ENCODE measurements at regions not wholly inside any gene's neighbourhood (a gene's known extent, or its start where the extent isn't known, plus 50 kb on each side); places are given as distances from the start of the nearest gene placed in this dataset.

DNA sequence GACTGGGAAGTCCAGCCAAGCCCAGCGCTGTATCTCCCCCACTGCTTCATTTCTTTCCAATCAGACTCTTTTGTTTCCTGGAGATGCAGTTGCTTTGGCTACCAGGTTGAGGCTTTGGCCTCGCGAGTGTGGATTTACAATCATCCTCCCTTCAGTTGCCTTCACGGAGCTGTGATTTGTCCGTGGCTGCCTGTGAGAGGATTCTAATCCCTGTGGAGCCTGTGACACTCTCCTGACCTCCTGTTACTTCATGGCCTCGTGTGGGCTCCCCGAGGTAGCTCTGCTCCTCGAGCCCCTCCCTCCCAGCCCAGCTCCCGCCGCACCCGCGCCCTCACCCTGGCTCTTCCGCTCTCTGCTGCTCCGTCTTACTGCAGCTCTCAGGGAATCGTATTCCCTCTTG, 107.2 kb upstream of the STC2 start:
- no peaks in the 10 kb centered on the region for H3K27me3 ChIP-seq
- H3K4me3 ChIP-seq = no peak overlapping the region
- H3K4me1 ChIP-seq = no peaks in the 10 kb centered on the region
- TF ChIP-seq, protein P1, sequence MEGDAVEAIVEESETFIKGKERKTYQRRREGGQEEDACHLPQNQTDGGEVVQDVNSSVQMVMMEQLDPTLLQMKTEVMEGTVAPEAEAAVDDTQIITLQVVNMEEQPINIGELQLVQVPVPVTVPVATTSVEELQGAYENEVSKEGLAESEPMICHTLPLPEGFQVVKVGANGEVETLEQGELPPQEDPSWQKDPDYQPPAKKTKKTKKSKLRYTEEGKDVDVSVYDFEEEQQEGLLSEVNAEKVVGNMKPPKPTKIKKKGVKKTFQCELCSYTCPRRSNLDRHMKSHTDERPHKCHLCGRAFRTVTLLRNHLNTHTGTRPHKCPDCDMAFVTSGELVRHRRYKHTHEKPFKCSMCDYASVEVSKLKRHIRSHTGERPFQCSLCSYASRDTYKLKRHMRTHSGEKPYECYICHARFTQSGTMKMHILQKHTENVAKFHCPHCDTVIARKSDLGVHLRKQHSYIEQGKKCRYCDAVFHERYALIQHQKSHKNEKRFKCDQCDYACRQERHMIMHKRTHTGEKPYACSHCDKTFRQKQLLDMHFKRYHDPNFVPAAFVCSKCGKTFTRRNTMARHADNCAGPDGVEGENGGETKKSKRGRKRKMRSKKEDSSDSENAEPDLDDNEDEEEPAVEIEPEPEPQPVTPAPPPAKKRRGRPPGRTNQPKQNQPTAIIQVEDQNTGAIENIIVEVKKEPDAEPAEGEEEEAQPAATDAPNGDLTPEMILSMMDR (IDR thresholded peaks at IDR 0.05) = no peak
- no peak overlapping the region for H3K9ac ChIP-seq (ENCODE audit: low read depth in 2 of 2, low read length in 2 of 2)
- no peaks in the 10 kb centered on the region for H3K9me3 ChIP-seq
- intact Hi-C loops (cut with DNase I) = no loop called here
- H3K27ac ChIP-seq = no peak overlapping the region
- DNase-seq = no peak
- no peaks in the 10 kb centered on the region for H3K36me3 ChIP-seq

DNA sequence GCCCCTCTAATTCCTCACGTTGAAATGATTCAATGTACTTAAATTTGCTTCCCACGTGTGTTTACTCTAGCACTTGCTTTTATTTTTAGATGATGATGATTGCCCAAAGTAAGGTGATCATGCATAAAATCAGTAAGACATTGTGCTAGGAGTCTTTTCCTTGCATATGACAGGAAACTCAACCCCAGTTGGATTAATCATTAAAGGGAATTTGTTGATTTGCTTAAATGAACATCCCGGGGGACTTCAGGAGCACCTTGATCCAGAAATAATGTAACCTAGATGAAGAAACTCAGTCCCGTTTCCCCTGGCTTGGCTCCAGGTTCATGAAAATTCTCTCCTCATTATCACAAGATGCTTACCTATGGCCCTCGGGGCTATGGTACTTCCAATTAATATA, 106.1 kb upstream of the STC2 start:
- Histone ChIP-seq H3K4me3 (no peak overlapping the region), H3K27me3 (no peaks in the 10 kb centered on the region), H3K4me1 (no peaks in the 10 kb centered on the region), H3K27ac (no peak overlapping the region), H3K9ac (ENCODE audit: low read depth in 2 of 2, low read length in 2 of 2) (no peak overlapping the region), H3K9me3 (no peaks in the 10 kb centered on the region), H3K36me3 (no peaks in the 10 kb centered on the region)
- TF ChIP-seq, protein P1 (IDR thresholded peaks at IDR 0.05) = no peak
- DNase-seq = no peak
- intact Hi-C loops (cut with DNase I) = no loop called here

DNA sequence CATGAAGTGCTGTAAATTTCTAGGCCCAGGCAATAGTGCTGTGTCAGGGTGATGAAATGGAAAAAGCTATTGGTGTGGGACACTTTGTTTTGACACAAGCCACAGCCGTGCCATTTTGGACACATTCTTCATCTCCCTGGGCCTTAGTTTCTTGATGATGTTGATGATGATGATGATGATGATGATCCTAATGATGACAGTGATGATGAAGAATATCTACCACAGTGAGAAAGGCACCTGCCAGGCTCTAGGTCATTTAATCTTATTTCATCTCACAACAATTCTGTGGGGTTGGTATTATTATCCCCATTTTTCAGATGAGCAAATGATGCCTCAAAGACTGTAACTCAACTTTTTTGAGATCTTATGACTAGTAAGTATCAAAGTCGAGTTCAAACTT, 102.2 kb upstream of the STC2 start:
- TF ChIP-seq, protein P1 (IDR thresholded peaks at IDR 0.05) = no peak
- no peak for DNase-seq
- Histone ChIP-seq H3K4me3 (no peak overlapping the region), H3K27ac (no peak overlapping the region), H3K9ac (ENCODE audit: low read depth in 2 of 2, low read length in 2 of 2) (no peak overlapping the region), H3K9me3 (no peaks in the 10 kb centered on the region), H3K36me3 (no peaks in the 10 kb centered on the region), H3K4me1 (no peaks in the 10 kb centered on the region), H3K27me3 (no peaks in the 10 kb centered on the region)
- intact Hi-C loops (cut with DNase I) = no loop called here

DNA sequence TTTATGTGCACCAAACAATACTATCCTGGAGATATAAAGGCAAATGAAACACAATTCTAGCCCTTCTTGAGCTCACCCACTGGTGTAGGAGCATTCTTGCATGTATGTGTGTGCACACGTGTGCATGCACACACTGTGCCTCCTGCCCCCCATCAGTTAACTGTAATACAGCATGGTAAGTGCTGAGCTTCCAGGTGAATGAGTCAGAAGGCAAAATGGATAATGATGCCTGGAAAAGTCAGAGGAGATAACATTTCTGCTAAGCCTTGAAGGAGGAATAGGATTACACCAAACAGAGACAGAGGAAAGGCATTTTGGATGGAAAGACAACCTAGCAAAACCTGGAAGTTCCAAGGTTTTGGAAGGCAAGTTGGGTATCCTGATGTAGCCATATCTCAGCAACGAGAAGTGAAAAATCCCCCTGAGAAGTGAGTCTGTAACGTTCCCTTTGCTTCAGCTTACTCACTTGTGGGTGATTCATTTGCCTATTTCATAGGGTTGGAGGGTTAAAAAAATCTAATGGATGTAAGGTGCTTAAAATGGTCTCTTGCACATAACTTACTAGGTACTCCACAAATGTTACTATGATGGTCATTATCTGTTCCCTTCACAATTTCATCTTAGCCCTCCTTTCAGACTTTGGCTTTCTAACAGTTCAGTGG, 101.4 kb upstream of the STC2 start:
- Histone ChIP-seq H3K36me3 (no peaks in the 10 kb centered on the region), H3K4me3 (no peak overlapping the region), H3K27ac (no peak overlapping the region), H3K27me3 (no peaks in the 10 kb centered on the region), H3K9me3 (no peaks in the 10 kb centered on the region), H3K9ac (ENCODE audit: low read depth in 2 of 2, low read length in 2 of 2) (no peak overlapping the region), H3K4me1 (no peaks in the 10 kb centered on the region)
- intact Hi-C loops (cut with DNase I) = no loop called here
- TF ChIP-seq, protein P1 (IDR thresholded peaks at IDR 0.05) = no peak
- no peak for DNase-seq

DNA sequence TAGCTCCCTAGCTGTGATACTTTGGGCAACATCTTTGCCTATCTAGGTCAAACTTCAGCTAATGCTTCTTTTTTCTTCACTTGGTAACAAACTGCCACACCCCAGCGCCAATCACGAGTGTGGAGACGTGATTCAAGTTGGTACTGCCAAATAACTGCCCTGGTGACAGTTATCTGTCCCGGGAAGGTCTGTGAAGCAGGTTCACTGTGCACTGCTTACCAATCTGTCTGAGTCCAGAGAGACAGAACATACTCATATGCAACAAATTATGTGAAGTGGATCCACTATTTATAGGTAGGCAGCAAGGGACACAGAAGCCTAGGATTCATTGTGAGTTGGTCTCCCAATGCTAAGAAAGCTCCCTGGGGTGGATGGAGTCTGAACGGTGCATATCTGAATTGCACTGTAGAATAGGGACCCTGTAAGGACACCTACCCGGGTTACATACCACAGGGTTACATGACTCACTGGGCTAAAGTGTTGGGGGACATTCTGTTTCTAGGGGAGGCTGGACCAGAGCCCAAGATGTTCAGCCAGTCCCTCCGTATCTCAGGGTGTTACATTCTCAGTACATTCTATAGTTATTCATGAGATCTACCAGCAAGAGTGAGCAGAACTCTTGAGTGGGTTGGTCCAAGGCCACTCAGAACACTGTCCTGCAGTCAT, 95.4 kb upstream of the STC2 start:
- no peak for DNase-seq
- no peaks in the 10 kb centered on the region for H3K4me1 ChIP-seq

More for the DNA sequence above, 95.4 kb upstream of the STC2 start:
- Histone ChIP-seq H3K27me3 (no peaks in the 10 kb centered on the region), H3K4me3 (no peak overlapping the region), H3K36me3 (no peaks in the 10 kb centered on the region), H3K27ac (no peak overlapping the region), H3K9me3 (no peaks in the 10 kb centered on the region), H3K9ac (ENCODE audit: low read depth in 2 of 2, low read length in 2 of 2) (no peak overlapping the region)
- TF ChIP-seq, protein P1 (IDR thresholded peaks at IDR 0.05) = no peak
- intact Hi-C loops (cut with DNase I) = no loop called here

All from colonic mucosa (tissue), 4 donors.